HG02852 (cell line): ENCODE measurements at regions not wholly inside any gene's neighbourhood (a gene's known extent, or its start where the extent isn't known, plus 50 kb on each side); places are given as distances from the start of the nearest gene placed in this dataset.
"Not testable (repeated sequence)": the region's sequence is repeated elsewhere in the genome, so short reads cannot be mapped to it uniquely, and the experiment has no call there.

Experiments
- ATAC-seq: cut with Tn5 transposase; IDR thresholded peaks from one replicate; pipeline ENCODE4 v1.9.1; 2021; ENCODE audit warnings: mild to moderate bottlenecking, moderate library complexity; ENCODE audit not compliant: unreplicated experiment

DNA sequence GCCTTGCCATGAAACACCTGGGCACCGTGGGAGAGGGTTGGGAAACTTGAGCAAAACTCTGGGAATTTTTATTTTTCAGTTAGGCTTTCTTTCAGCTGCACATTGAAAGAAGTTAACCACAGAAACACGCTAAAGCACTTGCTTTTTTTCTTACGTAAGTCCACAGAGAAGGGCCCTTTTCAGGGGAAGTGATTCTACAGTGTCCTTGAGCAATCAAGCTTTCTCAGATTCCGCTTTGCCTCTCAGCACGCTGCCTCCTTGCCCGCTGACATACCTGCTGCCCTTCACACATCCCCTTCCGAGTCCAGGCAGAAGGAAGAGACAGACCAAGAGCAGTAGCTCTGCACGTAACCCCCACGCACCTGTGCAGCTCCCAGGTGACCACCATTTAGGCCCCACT lies 135.5 kb upstream of the MYT1L start:
- ATAC-seq, result no peak

DNA sequence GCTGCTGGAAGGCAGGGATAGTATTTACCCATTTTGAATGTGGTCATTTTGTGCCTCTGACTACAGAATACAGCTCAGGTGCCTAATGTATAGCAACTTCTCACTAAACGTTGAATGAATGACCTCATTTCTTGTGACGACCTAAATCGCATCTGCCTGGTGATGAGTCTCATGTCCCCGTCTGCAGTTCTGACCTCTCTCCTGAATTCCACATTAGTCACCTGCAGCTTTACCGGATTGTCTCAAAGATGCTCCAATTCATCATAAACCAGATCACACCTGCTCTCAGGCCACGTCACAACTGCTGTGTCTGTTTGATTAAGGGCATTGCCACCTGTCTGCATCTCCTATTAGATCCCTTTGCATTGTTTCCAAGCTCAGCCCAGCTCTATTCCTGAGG lies 133.6 kb upstream of the MYT1L start:
- ATAC-seq, result no peak

- ATAC-seq, result no peak
These were observed 133.0 kb upstream of the MYT1L start for GRCh38 chr2:2464094-2464493.

GRCh38 chr2:2456721-2457120 lies 125.6 kb upstream of the MYT1L start:
- ATAC-seq, result no peak

- no peak for ATAC-seq
These were observed 124.1 kb upstream of the MYT1L start for GRCh38 chr2:2455151-2455550.

GRCh38 chr2:2452961-2453360 lies 121.9 kb upstream of the MYT1L start:
- ATAC-seq, result no peak

GRCh38 chr2:2451275-2451674 lies 120.2 kb upstream of the MYT1L start:
- not testable (repeated sequence) for ATAC-seq

- no peak for ATAC-seq
These were observed 117.1 kb upstream of the MYT1L start for GRCh38 chr2:2448178-2448577.

- no peak for ATAC-seq
These were observed 91.5 kb upstream of the MYT1L start for GRCh38 chr2:2422621-2423020.

GRCh38 chr2:2413525-2413924 lies 82.5 kb upstream of the MYT1L start:
- ATAC-seq, result no peak

- ATAC-seq, result no peak
These were observed 79.9 kb upstream of the MYT1L start for GRCh38 chr2:2410987-2411386.

- ATAC-seq, result no peak
These were observed 78.4 kb upstream of the MYT1L start for GRCh38 chr2:2409481-2409880.

DNA sequence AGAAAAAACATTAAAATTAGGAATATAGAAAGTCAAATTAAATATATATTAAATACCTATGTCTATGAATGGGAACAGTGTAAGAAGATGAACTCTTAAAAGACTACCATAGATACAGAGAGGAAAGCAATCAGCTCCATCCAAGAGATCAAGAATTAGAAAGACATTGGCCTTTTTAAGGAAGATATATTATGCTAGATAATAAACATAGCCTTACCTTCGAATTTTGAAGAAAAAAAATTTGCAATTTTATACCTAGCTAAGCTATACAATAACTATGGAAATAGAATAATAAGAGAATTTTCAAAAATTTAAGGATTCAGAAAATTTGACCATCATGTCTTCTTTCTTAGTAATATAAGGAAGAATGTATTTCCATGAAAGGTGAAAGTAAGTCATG lies 74.7 kb upstream of the MYT1L start:
- no peak for ATAC-seq

GRCh38 chr2:2400286-2401038 lies 69.4 kb upstream of the MYT1L start:
- ATAC-seq, result no peak

GRCh38 chr2:2399396-2399795 lies 68.3 kb upstream of the MYT1L start:
- ATAC-seq, result no peak

- ATAC-seq, result no peak
These were observed 61.3 kb upstream of the MYT1L start for GRCh38 chr2:2392332-2392731.

DNA sequence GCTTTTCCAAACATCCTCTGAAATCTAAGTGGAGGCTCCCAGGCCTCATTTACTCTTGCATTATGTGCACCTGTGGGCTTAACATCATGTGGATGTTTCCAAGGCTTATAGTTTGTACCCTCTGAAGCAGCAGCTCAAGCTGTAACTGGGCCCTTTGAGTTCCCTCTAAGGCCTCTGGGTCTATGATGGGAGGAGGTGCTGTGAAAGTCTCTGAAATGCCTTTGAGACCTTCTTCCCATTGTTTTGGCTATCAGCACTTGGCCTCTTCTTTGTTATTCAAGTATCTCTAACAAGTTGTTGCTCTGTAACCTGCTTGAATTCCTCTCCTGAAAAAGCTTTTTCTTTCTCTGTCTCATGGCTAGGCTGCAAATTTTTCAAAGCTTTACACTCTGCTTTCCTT lies 58.1 kb upstream of the MYT1L start:
- ATAC-seq, result no peak
